A673 (cell line): ENCODE measurements at regions not wholly inside any gene's neighbourhood (a gene's known extent, or its start where the extent isn't known, plus 50 kb on each side); places are given as distances from the start of the nearest gene placed in this dataset.

Experiments
- EZH2 ChIP-seq: fragments of 200-600 bp; sonication (generic); IDR thresholded peaks from 2 replicates; pipeline ENCODE4 v1.6.1; 2017; ENCODE audit warnings: borderline replicate concordance, low read depth, mild to moderate bottlenecking, mixed read lengths, antibody characterized with exemption, low read length; ENCODE audit not compliant: poor library complexity, severe bottlenecking
- TF ChIP-seq, protein P1 (sequence below): fragments of 300-800, 200-600 bp; sonication (generic); conservative IDR thresholded peaks from 2 replicates; pipeline ENCODE4 v1.5.1; 2017; ENCODE audit warnings: low read depth, mild to moderate bottlenecking, antibody characterized with exemption, low read length, moderate library complexity, mixed read lengths

- TF ChIP-seq, protein P1, sequence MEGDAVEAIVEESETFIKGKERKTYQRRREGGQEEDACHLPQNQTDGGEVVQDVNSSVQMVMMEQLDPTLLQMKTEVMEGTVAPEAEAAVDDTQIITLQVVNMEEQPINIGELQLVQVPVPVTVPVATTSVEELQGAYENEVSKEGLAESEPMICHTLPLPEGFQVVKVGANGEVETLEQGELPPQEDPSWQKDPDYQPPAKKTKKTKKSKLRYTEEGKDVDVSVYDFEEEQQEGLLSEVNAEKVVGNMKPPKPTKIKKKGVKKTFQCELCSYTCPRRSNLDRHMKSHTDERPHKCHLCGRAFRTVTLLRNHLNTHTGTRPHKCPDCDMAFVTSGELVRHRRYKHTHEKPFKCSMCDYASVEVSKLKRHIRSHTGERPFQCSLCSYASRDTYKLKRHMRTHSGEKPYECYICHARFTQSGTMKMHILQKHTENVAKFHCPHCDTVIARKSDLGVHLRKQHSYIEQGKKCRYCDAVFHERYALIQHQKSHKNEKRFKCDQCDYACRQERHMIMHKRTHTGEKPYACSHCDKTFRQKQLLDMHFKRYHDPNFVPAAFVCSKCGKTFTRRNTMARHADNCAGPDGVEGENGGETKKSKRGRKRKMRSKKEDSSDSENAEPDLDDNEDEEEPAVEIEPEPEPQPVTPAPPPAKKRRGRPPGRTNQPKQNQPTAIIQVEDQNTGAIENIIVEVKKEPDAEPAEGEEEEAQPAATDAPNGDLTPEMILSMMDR = no peak
- no peak for TF ChIP-seq EZH2
These were observed 115.4 kb downstream of the ACAA2 start for GRCh38 chr18:49697757-49698524.
